22Rv1 (cell line): ENCODE measurements at regions not wholly inside any gene's neighbourhood (a gene's known extent, or its start where the extent isn't known, plus 50 kb on each side); places are given as distances from the start of the nearest gene placed in this dataset.

ENCODE experiments used
- ZFX ChIP-seq: fragments of 450-650 bp; IDR thresholded peaks from 2 replicates; pipeline ENCODE4 v1.6.1; 2017; ENCODE audit warnings: antibody characterized with exemption, borderline replicate concordance
- TF ChIP-seq, protein P1 (sequence below): fragments of 450-650 bp; IDR thresholded peaks from 2 replicates; pipeline ENCODE4 v1.5.1; 2017; ENCODE audit warnings: mild to moderate bottlenecking

DNA sequence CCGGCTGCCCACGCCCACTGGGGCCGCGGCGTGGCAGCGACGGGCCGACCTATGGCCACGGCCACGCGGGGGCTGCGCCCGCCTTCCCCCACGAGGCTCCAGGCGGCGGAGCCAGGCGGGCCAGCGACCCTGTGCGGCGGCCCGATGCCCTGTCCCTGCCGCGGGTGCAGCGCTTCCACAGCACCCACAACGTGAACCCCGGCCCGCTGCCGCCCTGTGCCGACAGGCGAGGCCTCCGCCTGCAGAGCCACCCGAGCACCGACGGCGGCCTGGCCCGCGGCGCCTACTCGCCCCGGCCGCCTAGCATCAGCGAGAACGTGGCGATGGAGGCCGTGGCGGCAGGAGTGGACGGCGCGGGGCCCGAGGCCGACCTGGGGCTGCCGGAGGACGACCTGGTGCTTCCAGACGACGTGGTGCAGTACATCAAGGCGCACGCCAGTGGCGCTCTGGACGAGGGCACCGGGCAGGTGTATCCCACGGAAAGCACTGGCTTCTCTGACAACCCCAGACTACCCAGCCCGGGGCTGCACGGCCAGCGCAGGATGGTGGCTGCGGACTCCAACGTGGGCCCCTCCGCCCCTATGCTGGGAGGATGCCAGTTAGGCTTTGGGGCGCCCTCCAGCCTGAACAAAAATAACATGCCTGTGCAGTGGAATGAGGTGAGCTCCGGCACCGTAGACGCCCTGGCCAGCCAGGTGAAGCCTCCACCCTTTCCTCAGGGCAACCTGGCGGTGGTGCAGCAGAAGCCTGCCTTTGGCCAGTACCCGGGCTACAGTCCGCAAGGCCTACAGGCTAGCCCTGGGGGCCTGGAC is 253.2 kb downstream of the GLI2 start:
- TF ChIP-seq, protein P1, sequence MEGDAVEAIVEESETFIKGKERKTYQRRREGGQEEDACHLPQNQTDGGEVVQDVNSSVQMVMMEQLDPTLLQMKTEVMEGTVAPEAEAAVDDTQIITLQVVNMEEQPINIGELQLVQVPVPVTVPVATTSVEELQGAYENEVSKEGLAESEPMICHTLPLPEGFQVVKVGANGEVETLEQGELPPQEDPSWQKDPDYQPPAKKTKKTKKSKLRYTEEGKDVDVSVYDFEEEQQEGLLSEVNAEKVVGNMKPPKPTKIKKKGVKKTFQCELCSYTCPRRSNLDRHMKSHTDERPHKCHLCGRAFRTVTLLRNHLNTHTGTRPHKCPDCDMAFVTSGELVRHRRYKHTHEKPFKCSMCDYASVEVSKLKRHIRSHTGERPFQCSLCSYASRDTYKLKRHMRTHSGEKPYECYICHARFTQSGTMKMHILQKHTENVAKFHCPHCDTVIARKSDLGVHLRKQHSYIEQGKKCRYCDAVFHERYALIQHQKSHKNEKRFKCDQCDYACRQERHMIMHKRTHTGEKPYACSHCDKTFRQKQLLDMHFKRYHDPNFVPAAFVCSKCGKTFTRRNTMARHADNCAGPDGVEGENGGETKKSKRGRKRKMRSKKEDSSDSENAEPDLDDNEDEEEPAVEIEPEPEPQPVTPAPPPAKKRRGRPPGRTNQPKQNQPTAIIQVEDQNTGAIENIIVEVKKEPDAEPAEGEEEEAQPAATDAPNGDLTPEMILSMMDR = no peak
- no peak for TF ChIP-seq ZFX
